Liver (tissue), 3 donors: ENCODE measurements at regions not wholly inside any gene's neighbourhood (a gene's known extent, or its start where the extent isn't known, plus 50 kb on each side); places are given as distances from the start of the nearest gene placed in this dataset.

Source experiments
- CTCF ChIP-seq: fragments of 150-350 bp; IDR thresholded peaks from 2 replicates; pipeline ENCODE4 v1.5.1; 2017; ENCODE audit warnings: improper control_type of control experiment, low read depth, low read length; ENCODE audit not compliant: missing input control
- SP1 ChIP-seq: IDR thresholded peaks from 2 replicates; pipeline ENCODE4 v1.6.1; 2018; ENCODE audit warnings: antibody characterized with exemption, mild to moderate bottlenecking
- TAF1 ChIP-seq: conservative IDR thresholded peaks from 2 replicates; pipeline ENCODE4 v1.6.1; 2016; ENCODE audit warnings: antibody characterized with exemption, mild to moderate bottlenecking
- donor health status: healthy.
- donor health status: healthy.

- TF ChIP-seq SP1 (no peak), CTCF (no peak), TAF1 (no peak)
Measured at GRCh38 chr17:56725144-56725543, 108.6 kb downstream of the C17orf67 start.
